GM12891 (cell line): ENCODE measurements at regions not wholly inside any gene's neighbourhood (a gene's known extent, or its start where the extent isn't known, plus 50 kb on each side); places are given as distances from the start of the nearest gene placed in this dataset.
"Not testable (repeated sequence)": the region's sequence is repeated elsewhere in the genome, so short reads cannot be mapped to it uniquely, and the experiment has no call there.

Source experiments
- DNase-seq: peaks from one replicate; pipeline ENCODE4 v3.0.0; 2011; ENCODE audit warnings: low spot score; ENCODE audit not compliant: insufficient read length
- FAIRE-seq: peaks from 2 replicates; lab custom pipeline; 2011; peaks lifted over from hg19 to GRCh38; lab: Jason Lieb, UNC
- PAX5 ChIP-seq: IDR thresholded peaks from 2 replicates; pipeline ENCODE4 v1.6.1; 2011; ENCODE audit warnings: low read length, moderate library complexity, mild to moderate bottlenecking; ENCODE audit not compliant: insufficient read depth, severe bottlenecking
- POLR2A ChIP-seq: IDR thresholded peaks from 2 replicates; pipeline ENCODE4 v1.6.1; 2011; ENCODE audit warnings: low read depth, low read length, control low read depth
- POLR2AphosphoS5 ChIP-seq: IDR thresholded peaks from 2 replicates; pipeline ENCODE4 v1.6.1; 2011; ENCODE audit warnings: low read depth, low read length, control low read depth
- POU2F2 ChIP-seq: IDR thresholded peaks from 2 replicates; pipeline ENCODE4 v1.6.1; 2011; ENCODE audit warnings: low read depth, mild to moderate bottlenecking, control low read depth, low read length, moderate library complexity
- SPI1 ChIP-seq: IDR thresholded peaks from 2 replicates; pipeline ENCODE4 v1.6.1; 2011; ENCODE audit warnings: low read depth, low read length, control low read depth
- TAF1 ChIP-seq: IDR thresholded peaks from 2 replicates; pipeline ENCODE4 v1.6.1; 2011; ENCODE audit warnings: low read depth, low read length, control low read depth

DNA sequence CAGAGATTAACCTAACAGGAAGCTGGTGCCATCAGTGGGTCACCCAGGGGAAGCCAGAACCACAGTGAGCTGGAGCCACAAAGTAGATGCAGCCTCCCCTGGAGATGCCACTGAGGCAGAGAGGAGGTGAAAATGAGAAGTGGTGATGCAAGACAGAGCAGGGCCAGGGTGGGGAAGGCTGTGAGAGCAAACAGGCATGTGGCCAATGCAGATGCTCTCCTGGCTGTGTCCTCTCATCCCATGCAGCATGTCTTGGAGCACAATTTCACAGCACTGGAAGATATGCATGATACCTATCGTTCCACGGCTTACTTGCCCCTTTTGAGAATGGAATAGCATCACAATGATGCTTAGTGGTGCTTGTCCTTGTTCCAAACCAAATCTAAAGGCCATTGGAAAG is 126.3 kb downstream of the ABHD5 start:
- no peak for DNase-seq

DNA sequence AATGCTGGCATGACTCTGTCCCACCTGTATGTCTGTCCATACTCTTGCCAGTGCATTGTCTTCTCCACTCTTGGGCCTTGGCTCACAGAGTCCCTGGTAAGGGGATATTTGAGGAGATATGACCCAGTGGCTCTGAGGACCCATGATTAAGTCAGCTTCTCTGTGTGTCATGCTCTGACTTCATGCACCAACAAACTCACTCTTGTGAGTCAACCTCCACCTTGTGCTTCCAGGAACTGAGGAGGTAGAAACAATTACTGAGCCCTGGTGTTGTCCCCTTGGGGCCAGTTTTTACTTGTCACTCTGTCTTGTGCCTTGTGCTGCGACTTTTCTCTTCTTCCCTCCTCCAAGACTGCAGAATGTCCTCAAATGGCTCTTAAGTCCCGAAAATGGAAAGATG is 127.1 kb downstream of the ABHD5 start:
- no peak for DNase-seq
- no peak for TF ChIP-seq POLR2AphosphoS5
- TF ChIP-seq SPI1, result no peak
- no peak for TF ChIP-seq POU2F2
- no peak for TF ChIP-seq POLR2A
- no peak for TF ChIP-seq PAX5
- no peak for TF ChIP-seq TAF1

More for the DNA sequence above, 126.3 kb downstream of the ABHD5 start:
- no peak for FAIRE-seq
- no peak for TF ChIP-seq POU2F2
- TF ChIP-seq PAX5, result no peak
- no peak for TF ChIP-seq TAF1
- TF ChIP-seq SPI1, result no peak
- no peak for TF ChIP-seq POLR2A
- no peak for TF ChIP-seq POLR2AphosphoS5

GRCh38 chr3:43818229-43818628 is 127.5 kb downstream of the ABHD5 start:
- TF ChIP-seq PAX5, result no peak
- TF ChIP-seq SPI1, result no peak
- no peak for TF ChIP-seq TAF1
- TF ChIP-seq POLR2AphosphoS5, result no peak
- TF ChIP-seq POLR2A, result no peak
- TF ChIP-seq POU2F2, result no peak
- DNase-seq (no peak), FAIRE-seq (no peak)

More for the DNA sequence above, 127.1 kb downstream of the ABHD5 start:
- no peak for FAIRE-seq

DNA sequence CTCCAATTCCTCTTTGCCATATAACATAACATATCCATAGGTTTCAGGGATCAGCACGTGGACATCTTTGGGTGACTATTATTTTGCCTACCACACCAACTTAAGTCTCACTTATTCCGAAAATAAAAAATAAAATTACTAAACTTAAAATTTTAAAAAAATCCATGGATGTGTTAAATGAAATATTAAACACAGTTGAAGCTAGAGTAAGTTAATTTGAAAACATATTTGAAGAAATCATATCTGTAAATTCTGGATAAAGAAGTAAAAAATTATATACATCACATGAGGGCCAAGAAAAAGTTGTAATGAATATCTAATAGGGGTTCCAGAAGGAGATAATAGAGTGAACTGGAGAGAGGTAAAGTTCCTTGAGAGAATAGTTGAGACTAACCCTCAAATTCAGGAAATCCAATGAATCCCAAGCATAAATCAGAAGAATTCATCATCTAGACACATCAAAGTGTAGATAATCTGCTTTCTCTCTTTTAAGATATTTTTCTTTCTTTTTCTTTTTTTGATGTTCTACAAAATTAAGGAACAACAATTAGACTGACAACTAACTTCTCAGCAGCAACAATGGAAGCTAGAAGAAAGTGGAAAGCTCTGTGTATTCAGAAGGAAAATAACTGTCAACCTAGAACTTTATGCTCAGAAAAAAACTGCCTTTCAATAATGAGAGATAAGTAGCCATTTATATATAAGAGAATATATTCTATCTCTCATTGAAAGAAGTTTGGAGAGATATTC is 147.4 kb downstream of the ABHD5 start:
- DNase-seq (no peak), FAIRE-seq (no peak)
- no peak for TF ChIP-seq PAX5
- TF ChIP-seq SPI1, result no peak
- TF ChIP-seq POLR2A, result no peak
- TF ChIP-seq TAF1, result no peak
- TF ChIP-seq POU2F2, result no peak
- no peak for TF ChIP-seq POLR2AphosphoS5

- FAIRE-seq (no peak), DNase-seq (no peak)
- no peak for TF ChIP-seq PAX5
- TF ChIP-seq TAF1, result no peak
- TF ChIP-seq POLR2AphosphoS5, result no peak
- no peak for TF ChIP-seq POU2F2
- no peak for TF ChIP-seq SPI1
- TF ChIP-seq POLR2A, result no peak
These were observed 148.1 kb downstream of the ABHD5 start for GRCh38 chr3:43838877-43839276.

DNA sequence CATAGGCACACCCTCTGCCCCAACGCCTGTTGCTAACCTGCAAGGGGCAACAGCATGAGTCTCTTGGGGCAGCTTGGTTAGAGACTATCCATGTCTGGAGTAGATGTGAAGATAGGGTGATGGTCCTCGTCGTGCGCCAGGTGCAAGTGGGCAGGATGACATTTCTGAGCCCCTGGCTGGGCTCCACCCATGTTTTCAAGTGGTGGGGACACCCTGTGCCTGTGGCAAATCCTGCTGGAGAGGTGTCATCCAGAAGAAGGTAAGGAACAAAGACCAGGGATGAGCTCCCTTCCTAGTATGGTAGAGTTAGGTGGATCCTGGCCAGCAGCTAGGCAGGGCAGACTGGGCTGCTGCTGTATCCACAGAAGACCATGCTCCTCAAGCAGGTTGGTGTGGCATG is 152.6 kb downstream of the ABHD5 start:
- TF ChIP-seq SPI1, result no peak
- no peak for TF ChIP-seq POLR2AphosphoS5
- no peak for DNase-seq
- no peak for FAIRE-seq

DNA sequence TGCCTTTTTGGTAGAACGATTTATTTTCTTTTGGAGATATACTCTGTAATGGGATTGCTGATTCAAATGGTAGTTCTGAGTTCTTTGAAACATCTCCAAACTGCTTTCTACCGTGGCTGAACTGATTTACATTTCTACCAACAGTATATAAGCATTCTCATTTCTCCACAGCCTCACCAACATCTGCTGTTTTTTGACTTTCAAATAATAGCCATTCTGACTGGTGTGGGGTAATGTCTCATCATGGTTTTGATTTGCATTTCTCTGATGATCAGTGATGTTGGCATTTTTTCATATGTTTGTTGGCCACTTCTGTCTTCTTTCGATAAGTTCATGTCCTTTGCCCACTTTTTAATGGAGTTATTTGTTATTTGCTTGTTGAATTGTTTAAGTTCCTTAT is 154.0 kb downstream of the ABHD5 start:
- no peak for DNase-seq
- TF ChIP-seq POU2F2, result no peak
- no peak for TF ChIP-seq SPI1
- TF ChIP-seq PAX5, result no peak
- no peak for TF ChIP-seq POLR2A
- no peak for TF ChIP-seq TAF1
- TF ChIP-seq POLR2AphosphoS5, result no peak
- FAIRE-seq, result no peak

DNA sequence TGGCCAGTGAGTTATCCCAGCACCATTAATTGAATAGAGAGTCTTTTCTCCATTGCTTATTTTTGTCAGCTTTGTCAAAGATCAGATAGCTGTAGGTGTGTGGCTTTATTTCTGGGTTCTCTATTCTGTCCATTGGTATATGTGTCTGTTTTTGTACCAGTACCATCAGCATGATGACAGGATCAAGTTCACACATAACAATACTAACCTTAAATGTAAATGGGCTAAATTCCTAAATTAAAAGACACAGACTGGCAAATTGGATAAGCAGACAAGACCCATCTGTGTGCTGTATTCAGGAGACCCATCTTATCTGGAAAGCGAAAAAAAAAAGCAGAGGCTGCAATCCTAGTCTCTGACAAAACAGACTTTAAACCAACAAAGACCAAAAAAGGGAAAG is 154.8 kb downstream of the ABHD5 start:
- not testable (repeated sequence) for FAIRE-seq, DNase-seq

GRCh38 chr3:43852066-43852465 is 161.3 kb downstream of the ABHD5 start:
- TF ChIP-seq POLR2A (no peak), PAX5 (no peak), SPI1 (no peak), POLR2AphosphoS5 (no peak), TAF1 (no peak), POU2F2 (no peak)
- no peak for DNase-seq
- no peak for FAIRE-seq

DNA sequence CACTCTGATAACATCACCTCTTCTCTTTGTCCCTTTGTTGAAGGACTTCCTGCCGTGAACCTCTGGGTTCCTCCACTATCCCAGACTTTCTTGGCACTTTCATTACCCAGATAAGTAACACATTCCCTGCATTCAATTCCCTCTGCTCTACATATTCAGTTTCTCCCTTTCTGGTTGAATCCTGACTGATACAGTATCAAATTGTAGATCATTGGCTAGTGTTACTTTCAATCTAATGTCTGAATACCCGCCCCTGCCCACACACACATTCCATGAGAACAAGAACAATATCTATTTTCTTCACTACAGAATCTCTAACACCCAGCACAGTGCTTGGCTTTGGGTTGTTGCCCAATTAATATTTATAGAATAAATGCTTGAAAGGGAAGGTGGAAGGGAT is 163.5 kb downstream of the ABHD5 start:
- TF ChIP-seq POLR2A (no peak), TAF1 (no peak), POLR2AphosphoS5 (no peak), PAX5 (no peak), SPI1 (no peak), POU2F2 (no peak)
- FAIRE-seq (no peak), DNase-seq (no peak)
